ENCODE measurements at regions not wholly inside any gene's neighbourhood (a gene's known extent, or its start where the extent isn't known, plus 50 kb on each side); places are given as distances from the start of the nearest gene placed in this dataset.

DNA sequence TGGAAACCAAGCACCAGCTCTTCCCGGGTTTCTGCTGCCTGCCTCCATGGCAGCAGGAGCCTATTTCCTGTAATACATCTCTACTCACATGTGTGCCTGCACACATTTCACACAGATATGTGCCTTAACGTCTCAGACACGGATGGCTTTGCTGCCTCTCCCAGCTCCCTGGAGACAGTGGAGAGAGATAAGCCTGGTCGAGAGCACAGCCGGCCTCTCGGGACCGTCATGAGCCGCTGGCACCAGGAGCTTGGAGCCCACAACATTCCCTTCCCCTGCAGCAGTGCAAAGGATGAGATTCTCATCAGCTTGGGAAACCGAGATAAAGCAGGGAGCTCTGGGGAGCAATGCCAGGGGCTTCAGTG is 587.7 kb downstream of the BRD1 start:
- POLR2A ChIA-PET (ENCODE audit: unreplicated experiment), result no interaction called here
- ATAC-seq (no peak), DNase-seq (no peak)
- H3K4me2 ChIP-seq (ENCODE audit: low read length), result no peak overlapping the region
- no peaks in the 10 kb centered on the region for H4K20me1 ChIP-seq (ENCODE audit: low read length)
- H3F3A ChIP-seq (ENCODE audit: low read length, unreplicated experiment), result no peaks in the 10 kb centered on the region
- no peak overlapping the region for H3K4me3 ChIP-seq (ENCODE audit: low read length)
- H3K79me2 ChIP-seq (ENCODE audit: low read length), result no peaks in the 10 kb centered on the region
- H2AFZ ChIP-seq (ENCODE audit: low read length), result no peak overlapping the region
- no peaks in the 10 kb centered on the region for H3K36me3 ChIP-seq (ENCODE audit: low read depth, low read length)
- H3K27ac ChIP-seq (ENCODE audit: low read length), result no peak overlapping the region
- BruUV-seq (replicated peaks), result no TSS peak
- H3K9ac ChIP-seq (ENCODE audit: low read length), result no peak overlapping the region
- no peaks in the 10 kb centered on the region for H3K9me2 ChIP-seq (replicated peaks; ENCODE audit: low read length)
- CTCF ChIA-PET, result no interaction called here
- no peaks in the 10 kb centered on the region for H3K9me3 ChIP-seq (ENCODE audit: low read length)
- H3K4me1 ChIP-seq (ENCODE audit: insufficient read depth, low read length), result no peaks in the 10 kb centered on the region
- TF ChIP-seq, protein P1, sequence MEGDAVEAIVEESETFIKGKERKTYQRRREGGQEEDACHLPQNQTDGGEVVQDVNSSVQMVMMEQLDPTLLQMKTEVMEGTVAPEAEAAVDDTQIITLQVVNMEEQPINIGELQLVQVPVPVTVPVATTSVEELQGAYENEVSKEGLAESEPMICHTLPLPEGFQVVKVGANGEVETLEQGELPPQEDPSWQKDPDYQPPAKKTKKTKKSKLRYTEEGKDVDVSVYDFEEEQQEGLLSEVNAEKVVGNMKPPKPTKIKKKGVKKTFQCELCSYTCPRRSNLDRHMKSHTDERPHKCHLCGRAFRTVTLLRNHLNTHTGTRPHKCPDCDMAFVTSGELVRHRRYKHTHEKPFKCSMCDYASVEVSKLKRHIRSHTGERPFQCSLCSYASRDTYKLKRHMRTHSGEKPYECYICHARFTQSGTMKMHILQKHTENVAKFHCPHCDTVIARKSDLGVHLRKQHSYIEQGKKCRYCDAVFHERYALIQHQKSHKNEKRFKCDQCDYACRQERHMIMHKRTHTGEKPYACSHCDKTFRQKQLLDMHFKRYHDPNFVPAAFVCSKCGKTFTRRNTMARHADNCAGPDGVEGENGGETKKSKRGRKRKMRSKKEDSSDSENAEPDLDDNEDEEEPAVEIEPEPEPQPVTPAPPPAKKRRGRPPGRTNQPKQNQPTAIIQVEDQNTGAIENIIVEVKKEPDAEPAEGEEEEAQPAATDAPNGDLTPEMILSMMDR (conservative IDR thresholded peaks at IDR 0.05; ENCODE audit: low read depth, low read length), result no peak
- no peak for TF ChIP-seq EZH2phosphoT487 (IDR thresholded peaks at IDR 0.05; ENCODE audit: borderline replicate concordance, low read length)
- intact Hi-C loops (cut with micrococcal nuclease), result no loop called here
- H3K27me3 ChIP-seq (ENCODE audit: low read length), result no peaks in the 10 kb centered on the region

DNA sequence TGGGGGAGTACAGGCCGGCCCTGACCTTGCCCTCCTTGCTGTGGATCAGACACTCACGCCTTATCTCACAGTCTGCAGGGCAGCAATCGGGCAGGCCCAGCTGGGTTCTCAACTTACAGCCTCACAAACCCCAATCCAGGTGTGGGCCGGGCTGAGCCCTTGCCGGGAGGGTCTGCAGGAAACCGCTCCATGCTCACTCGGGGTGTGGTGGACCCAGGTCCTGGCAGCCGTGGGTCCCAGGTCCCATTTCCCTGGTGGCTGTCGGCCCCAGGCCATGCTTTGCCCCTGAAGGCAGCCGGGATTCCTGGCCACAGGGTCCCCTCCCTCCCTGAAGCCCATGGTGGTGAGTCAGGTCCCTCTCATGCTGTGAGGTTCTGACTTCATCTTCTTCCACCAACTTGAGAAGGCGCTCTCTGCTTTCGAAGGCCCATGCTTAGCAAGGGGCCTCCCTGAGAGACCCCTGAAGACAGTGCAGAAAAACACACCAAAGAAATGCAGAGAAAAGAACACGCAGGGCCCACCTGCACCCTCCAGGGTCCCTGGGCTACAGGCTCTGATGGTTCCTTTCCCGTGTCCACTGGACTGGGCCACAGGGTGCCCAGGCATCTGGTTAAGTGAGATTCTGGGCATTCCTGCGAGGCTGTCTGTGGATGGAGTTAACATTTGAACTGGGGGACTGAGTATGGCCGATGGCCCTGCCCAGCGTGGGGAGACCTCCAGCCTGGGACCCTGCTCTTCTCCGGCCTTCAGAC is 588.2 kb downstream of the BRD1 start:
- no peaks in the 10 kb centered on the region for H3F3A ChIP-seq (ENCODE audit: low read length, unreplicated experiment)
- H3K79me2 ChIP-seq (ENCODE audit: low read length), result no peaks in the 10 kb centered on the region
- H3K4me1 ChIP-seq (ENCODE audit: insufficient read depth, low read length), result no peaks in the 10 kb centered on the region
- no peaks in the 10 kb centered on the region for H3K27me3 ChIP-seq (ENCODE audit: low read length)
- intact Hi-C loops (cut with micrococcal nuclease), result no loop called here
- H4K20me1 ChIP-seq (ENCODE audit: low read length), result no peaks in the 10 kb centered on the region
- H3K27ac ChIP-seq (ENCODE audit: low read length), result no peak overlapping the region
- CTCF ChIA-PET, result no interaction called here
- no peak for DNase-seq
- no peak overlapping the region for H3K9ac ChIP-seq (ENCODE audit: low read length)
- no peaks in the 10 kb centered on the region for H3K9me3 ChIP-seq (ENCODE audit: low read length)
- BruUV-seq (replicated peaks), result no TSS peak
- H3K4me3 ChIP-seq (ENCODE audit: low read length), result no peak overlapping the region
- no peak for ATAC-seq
- no peak overlapping the region for H3K4me2 ChIP-seq (ENCODE audit: low read length)
- POLR2A ChIA-PET (ENCODE audit: unreplicated experiment), result no interaction called here
- no peak overlapping the region for H2AFZ ChIP-seq (ENCODE audit: low read length)
- H3K9me2 ChIP-seq (replicated peaks; ENCODE audit: low read length), result no peaks in the 10 kb centered on the region
- no peak for TF ChIP-seq EZH2phosphoT487 (IDR thresholded peaks at IDR 0.05; ENCODE audit: borderline replicate concordance, low read length)
- TF ChIP-seq, protein P1 (conservative IDR thresholded peaks at IDR 0.05; ENCODE audit: low read depth, low read length), result no peak
- no peaks in the 10 kb centered on the region for H3K36me3 ChIP-seq (ENCODE audit: low read depth, low read length)

DNA sequence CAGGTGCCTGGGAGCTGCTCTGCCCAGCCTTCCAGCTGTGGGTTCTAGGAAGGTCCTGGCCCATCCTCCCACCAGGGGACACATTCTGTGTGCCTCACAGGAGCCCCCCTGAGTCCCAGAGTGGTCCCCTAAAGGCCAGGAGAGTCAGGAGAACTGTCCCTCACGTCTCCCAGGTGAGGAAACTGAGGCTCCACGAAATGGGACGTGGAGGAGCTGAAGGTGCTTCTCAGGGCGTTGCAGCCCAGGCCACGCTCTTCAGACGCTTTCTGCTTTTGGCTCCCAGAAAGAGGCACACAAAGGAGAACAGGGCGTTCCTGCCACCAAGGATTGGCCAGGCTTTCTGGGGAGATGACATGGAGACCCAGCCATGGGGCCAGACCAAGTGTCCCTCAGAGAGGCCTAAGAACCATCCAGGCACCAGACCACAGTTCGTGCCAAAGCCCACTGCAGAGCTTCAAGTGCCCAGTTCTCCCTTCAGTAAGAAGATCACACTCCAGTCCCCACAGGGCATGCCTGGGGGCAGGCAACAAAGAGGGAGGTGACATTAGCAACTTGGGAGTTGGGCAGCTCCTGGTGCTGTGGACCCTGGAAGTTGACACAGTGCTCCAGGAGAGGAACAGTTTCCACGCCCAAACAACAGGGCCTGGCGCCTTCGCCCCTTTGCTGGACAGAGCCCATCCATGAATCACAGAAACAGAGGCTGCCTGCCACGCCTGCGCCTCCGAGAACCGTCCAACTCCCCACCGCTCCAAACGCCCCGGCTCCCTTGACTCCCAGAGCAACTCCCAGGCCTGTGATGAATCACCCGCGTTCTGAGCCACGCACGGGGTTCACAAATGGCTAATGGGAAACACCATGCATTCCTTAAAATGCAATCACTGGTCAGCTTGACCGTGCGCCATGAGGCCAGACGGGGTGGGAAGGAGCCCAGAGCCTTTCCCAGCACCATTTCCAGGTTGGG is 589.2 kb downstream of the BRD1 start:
- H3K4me1 ChIP-seq (ENCODE audit: insufficient read depth, low read length), result no peaks in the 10 kb centered on the region
- no peaks in the 10 kb centered on the region for H3K9me2 ChIP-seq (replicated peaks; ENCODE audit: low read length)
- CTCF ChIA-PET, result no interaction called here
- H3K9ac ChIP-seq (ENCODE audit: low read length), result no peak overlapping the region
- H3K36me3 ChIP-seq (ENCODE audit: low read depth, low read length), result no peaks in the 10 kb centered on the region
- BruUV-seq (replicated peaks), result no TSS peak
- H3K79me2 ChIP-seq (ENCODE audit: low read length), result no peaks in the 10 kb centered on the region
- DNase-seq (no peak), ATAC-seq (no peak)
- H4K20me1 ChIP-seq (ENCODE audit: low read length), result no peaks in the 10 kb centered on the region
- H3K9me3 ChIP-seq (ENCODE audit: low read length), result no peaks in the 10 kb centered on the region
- intact Hi-C loops (cut with micrococcal nuclease), result no loop called here
- no peaks in the 10 kb centered on the region for H3K27me3 ChIP-seq (ENCODE audit: low read length)
- TF ChIP-seq EZH2phosphoT487 (IDR thresholded peaks at IDR 0.05; ENCODE audit: borderline replicate concordance, low read length), result no peak
- no peak overlapping the region for H3K27ac ChIP-seq (ENCODE audit: low read length)
- H2AFZ ChIP-seq (ENCODE audit: low read length), result no peak overlapping the region
- no peak overlapping the region for H3K4me2 ChIP-seq (ENCODE audit: low read length)
- H3K4me3 ChIP-seq (ENCODE audit: low read length), result no peak overlapping the region
- no peaks in the 10 kb centered on the region for H3F3A ChIP-seq (ENCODE audit: low read length, unreplicated experiment)
- POLR2A ChIA-PET (ENCODE audit: unreplicated experiment), result no interaction called here

Data from PC-3 (cell line).